Stimulated activated CD4-positive, alpha-beta T cell treated with anti-CD3 and anti-CD28 coated beads, Interleukin-12 subunit alpha, Interleukin-12 subunit beta, amount 100 ng/mL, for 4 hours (primary cell): ENCODE measurements at regions not wholly inside any gene's neighbourhood (a gene's known extent, or its start where the extent isn't known, plus 50 kb on each side); places are given as distances from the start of the nearest gene placed in this dataset.
"Not testable (repeated sequence)": the region's sequence is repeated elsewhere in the genome, so short reads cannot be mapped to it uniquely, and the experiment has no call there.

Experiments
- DNase-seq: peaks from one replicate; pipeline ENCODE4 v3.0.0-alpha.2; 2020

DNA sequence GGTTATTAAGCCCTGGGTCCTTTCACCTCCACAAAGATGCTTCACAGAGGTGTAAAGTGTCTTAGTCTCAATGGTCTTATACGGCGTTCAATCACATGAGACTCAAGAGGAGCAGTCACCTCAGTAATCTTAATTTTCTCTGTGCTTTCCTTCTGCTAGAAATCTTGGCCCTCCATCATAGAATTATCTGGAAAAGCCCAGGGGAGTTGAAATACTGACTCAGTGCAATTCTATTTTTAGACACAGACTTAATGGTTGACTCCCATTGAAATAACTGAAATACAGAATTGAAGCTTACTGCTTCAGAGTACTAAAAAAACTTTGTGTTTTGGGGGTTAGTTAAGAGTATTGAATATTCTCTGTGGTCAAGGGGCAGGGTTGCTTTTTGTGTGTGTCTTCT lies 94.5 kb upstream of the IL15 start:
- DNase-seq: no peak

DNA sequence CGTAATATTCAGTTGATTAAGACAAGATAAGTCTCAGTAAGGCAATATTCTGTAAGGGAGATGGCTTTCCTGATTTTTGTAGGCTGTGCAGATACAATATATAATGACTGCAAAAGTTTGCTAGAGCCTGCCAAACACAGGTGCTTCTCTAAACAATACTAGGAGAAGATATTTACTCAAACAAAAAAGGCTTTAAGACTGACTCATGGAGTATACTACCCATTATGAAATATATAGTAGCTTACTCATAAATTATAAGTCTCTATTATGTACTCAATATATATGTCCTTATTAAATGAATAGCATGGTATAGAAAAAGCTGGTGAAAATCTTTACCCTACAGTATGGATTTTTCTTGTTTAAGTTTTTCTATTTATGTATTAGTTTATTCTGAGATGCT lies 93.2 kb upstream of the IL15 start:
- no peak for DNase-seq

DNA sequence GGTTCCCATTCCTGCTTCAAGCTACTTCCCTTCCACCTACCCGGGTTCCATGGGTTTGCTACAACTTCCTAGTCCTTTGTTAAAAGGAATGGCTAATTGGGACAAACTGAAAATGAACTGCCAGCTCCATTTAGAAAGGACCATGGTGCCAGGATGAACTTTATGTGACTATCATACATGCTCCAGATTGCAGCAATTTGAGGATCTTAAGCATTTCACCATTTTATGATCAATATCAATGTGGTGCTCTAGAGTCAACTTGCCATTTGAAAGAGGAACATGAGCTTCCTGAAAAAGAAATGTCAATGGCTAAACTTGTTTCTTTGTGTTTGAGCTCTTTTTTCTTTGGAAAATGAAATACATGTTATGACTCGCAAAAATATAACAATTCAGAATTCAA lies 92.7 kb upstream of the IL15 start:
- no peak for DNase-seq

DNA sequence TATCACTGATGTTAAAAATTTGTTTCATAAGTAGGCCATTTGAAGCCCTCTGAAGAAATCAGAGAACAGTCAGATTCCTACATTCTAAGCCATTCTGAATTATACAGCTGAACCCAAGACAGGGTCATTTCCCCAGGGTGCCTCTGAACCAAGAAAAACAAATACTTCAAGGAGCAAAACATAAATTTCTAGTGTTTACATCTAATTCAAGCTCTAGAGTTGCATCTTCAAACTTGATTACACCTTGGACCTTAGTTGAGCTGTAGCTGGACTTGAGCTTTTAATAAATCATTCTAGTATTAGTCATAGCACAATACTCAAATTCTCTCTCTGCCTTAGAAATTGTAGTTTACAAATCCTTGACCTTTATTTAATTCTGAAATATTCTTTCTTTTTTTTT lies 87.6 kb upstream of the IL15 start:
- DNase-seq: no peak

DNA sequence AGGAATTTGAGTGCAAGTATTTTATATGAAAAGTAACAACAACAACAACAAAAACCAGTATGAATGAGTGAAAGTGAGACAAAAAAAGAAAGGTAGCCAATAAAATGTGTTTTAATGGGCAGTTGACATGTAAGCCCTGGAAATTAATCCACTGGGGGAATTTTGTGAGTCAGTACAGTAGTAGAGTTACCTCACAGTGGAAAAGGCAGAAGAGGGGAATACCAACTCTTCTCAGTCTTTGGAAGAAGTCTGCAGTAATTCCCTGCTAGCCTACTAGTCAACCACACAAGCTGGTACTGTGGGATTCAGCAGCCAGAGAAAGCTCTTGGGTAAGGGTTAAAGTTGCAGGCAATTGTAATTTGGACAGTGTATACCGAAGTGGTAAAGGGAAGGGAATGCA lies 76.3 kb upstream of the IL15 start:
- DNase-seq: no peak

DNA sequence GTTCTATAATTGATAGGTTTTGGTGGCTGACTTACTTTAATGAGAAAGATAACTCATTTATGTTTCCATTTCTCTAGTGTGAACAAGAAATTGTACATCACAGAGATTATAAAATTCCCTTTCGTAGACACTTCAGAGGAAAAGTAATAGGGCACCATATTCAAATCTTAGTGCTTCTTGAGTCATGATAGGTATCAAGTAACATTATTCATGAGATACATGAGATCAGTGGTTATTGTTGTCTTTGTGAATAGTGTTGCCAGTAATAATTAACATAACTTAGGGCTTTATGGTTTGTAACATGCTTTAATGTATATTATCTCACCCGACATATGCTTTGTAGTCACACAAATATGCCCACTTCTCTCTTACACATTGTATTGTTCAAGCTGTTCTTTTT lies 73.7 kb upstream of the IL15 start:
- DNase-seq: no peak

DNA sequence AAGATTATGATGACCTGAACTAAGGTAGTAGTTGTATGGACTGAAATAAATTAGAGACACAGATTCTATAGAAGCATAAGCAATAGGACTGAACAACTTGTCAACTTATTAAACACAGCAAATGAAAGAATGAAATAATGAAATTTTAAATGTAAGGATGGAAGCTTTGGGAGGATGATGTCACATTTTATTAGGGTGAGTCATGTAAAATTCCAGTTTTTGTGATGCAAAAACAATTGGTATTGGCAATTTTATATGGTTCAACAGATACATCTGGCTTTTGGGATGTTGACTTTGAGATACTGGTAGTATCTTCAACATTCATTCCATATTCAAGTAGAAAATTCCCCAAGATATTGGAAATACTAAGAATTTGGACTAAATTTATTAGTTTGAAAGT lies 72.7 kb upstream of the IL15 start:
- DNase-seq: no peak

DNA sequence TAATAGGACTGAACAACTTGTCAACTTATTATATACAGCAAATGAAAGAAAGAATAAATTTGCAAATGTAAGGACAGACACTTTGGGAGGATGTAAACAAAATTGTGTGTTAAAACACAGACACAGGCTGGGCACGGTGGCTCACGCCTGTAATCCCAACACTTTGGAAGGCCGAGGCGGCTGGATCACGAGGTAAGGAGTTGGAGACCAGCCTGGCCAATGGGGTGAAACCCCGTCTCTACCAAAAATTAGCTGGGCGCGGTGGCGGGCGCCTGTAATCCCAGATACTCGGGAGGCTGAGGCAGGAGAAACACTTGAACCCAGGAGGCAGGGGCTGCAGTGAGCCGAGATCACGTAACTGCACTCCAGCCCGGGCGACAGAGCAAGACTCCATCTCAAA lies 71.4 kb upstream of the IL15 start:
- not testable (repeated sequence) for DNase-seq

DNA sequence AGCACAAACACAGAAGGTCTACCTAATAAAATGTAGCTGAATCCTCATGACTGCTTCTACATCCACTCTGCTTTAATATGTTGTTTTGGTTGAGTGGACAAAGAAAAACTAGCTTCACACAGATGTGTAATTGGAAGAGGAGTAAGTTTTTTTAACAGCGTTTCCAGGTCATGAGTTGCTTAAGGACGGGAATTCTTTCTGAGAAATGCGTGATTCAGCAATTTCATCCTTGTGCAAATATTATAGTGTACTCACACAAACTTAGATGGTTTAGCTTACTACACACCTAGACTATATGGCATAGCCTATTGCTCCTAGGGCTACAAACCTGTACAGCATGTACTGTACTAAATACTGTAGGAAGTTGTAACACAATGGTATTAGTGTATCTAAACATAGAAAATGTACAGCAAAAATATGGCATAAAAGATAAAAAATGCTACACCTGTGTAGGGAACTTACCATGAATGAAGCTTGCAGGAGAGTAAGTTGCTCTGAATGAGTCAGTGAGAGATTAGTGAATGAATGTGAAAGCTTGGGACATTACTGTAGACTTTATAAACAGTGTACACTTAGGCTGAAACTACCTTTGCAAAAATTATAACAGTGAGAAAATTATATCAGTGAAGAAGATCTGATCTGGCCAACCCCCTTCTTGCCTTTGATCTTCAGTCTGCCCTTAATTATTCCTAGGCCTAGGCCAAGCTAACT lies 70.8 kb upstream of the IL15 start:
- DNase-seq: no peak

DNA sequence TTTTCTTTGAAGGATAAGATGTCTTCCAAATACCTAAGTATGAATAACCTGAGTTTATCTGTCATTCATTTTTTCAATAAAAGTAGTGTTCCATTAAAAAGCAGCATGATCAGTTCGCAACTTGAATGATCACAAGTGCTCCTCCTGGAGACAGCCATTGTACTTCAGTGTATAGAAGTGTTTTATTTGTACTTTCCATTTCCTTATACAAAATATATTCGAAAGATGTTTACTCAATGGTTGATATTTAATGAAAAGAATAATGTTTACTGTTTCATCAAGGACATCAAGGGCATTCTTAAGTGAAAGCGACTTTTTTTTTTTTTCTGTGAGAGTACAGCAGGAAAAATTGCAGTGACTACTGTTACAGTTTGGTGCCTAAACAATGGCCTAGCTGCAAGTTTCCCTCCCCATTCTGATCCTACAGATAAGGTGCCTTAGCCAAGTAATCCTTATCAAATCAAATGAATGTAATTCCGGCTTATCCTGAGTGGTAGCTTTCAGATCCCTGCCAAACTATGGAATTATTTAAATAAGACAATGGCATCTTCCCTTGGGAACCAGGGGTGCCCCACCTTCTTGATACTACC lies 69.0 kb upstream of the IL15 start:
- no peak for DNase-seq

DNA sequence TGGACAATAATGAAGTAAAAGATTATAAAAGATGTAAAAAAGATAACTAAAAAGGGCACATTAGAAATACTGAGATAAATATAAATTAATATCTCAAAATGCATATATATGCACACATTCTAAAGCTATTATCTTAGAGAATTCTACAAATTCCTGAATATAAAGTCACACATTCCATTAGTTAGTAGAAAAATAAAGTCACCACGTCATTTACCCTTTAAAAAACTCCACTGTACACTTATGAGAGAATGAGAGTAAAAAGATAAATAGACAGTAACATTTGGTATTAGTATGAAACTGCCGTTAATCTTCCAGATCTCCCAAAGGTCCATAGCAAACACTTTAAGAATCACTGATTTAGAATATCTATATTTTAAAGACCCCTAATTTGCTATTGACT lies 67.2 kb upstream of the IL15 start:
- no peak for DNase-seq

DNA sequence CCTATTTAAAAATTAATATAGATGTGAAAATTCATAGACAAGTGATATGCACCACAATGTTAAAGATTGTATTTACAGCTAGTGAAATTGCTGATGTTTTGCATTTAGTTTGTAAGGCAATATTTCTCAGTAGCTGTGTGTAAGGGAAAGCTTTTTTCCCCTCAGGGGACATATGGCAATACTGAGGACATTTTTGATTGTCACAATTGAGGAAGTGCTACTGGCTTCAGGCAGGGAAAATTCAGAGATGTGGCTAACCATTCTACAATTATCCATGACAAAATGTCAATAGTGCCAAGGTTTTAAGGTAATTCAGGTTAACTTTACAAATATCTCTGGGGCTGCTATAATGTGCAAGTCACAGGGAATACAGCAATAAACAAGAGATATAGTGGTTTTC lies 66.1 kb upstream of the IL15 start:
- no peak for DNase-seq

DNA sequence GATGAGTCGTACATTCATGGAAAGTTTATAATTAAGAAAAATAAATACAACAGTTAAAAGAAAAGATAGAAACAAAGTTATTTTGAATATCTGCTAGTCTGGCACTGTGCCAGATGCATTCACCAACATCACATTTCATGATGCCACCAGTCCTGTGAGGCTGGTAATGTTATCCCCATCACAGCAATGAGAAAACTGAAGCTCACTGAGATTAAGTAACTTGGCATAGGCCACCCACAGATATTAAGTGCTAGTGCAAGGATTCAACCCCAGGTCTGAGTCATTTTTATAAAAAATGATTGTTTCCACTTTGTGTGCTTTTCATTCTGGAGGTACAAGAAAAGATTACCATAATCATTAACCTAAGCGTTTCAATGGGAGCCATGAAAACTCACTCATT lies 65.0 kb upstream of the IL15 start:
- DNase-seq: no peak

DNA sequence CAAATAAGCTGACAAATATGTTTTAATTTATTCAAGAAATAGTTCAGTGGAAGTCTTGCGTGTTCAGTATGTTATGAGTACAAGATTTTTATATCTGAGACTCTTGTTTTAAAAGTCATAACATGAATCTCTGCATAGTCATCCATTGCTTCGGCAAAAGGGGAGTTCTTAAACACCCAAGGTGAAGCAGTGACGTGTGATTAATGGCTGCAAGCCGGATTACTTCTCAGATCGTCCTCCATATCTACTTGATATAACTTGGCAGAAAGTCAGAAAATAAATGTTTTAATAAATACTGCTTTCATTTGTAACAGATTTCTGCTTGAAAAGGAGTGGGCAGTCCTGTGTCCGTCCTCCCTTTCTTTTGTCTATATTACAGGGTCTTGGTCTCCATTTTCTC lies 64.6 kb upstream of the IL15 start:
- no peak for DNase-seq

DNA sequence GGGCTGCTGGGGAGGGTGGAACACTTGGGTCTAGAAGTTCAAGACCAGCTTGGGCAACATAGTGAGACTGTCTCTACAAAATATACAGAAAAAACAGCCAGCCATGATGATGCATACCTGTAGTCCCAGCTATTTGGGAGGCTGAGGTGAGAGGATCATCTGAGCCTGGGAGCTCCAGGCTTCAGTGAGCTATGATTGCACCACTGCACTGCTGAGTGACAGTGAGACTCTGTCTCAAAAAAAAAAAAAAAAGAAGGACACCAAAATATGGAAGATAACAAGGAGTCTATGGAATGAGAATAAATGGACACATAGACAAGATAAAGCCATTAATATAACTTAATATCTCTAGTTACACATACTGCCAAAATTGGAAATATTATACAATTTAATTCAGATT lies 62.7 kb upstream of the IL15 start:
- DNase-seq: no peak

DNA sequence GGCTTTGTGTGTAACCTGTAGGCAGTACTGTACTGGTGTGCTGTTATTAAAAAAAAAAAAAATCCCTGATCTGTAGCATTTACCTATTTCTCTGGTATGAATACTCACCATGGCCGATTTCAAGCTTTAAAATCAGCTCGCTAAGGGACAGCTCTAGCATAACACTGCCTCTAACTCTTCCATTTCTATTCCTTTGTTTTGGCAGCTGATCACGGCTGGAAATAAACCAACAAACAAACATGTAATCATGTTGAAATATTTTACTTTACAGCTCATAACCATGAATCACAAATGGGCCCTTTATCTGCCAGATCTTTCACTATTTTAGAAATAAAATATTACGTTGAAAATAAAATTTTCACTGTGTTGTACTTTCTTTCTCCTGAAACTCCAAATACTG lies 60.5 kb upstream of the IL15 start:
- no peak for DNase-seq

DNA sequence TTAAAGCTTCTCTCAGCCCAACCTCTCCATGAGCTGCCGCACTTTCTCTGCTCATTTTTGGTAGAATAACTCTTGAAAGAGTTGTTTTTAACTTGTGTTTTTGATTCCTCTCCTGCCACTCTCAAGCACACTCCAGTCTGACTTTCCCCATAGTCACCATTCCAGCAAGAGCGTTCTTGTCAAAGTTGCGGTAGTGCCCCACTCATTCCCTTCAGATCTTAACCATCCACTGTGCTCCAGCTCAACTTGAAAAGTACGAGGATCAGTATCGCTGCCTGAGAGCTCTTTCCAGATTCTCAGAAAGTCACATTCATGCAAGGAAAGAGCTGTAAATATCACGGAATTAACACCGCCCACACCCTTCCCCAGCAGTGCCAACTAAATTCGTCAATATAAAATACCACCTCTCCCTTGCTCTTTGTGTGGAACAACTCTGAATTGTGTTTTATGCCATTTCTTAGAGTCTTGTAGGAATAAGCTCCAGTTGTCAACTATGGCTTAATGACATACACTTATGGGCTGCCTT lies 59.7 kb upstream of the IL15 start:
- DNase-seq: no peak

DNA sequence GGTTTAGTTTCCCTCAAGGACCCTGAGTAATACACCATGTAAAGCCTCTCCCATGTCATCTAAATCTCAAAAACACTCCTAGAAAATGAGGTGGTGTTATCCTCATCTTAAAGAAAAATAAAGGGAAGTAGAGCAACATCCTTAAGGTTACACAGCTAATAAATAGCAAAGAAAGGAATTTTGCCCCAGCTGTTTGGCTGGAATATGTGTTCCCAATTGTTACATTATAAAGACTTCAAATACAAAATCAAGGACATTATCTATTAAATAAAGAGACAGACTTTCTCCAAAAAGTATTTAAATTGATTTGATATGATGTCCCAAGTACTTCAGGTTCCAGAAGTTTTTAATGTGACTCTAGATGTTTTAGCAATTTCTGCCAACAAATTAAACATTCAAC lies 57.9 kb upstream of the IL15 start:
- DNase-seq: no peak

DNA sequence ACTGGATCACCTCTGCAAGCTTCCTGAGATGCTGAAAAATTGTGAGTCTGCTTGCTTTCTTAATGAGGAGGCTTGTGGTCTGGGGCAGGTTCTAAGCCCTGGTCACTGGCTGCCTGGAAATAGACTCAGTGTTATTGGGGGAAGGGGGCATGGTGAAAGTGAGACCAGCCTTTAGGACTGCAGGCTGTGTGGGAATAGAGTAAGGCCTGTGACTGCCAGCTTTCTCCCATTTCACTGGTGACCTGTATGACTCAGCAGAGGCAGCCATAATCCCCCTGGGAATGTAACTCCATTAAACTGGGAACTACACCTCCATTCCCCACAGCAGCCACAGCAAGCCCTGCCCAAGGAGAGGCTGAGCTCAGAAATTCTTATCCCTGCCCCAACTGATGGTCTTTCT lies 55.9 kb upstream of the IL15 start:
- DNase-seq: no peak
